Stimulated activated naive CD8-positive, alpha-beta T cell treated with anti-CD3 and anti-CD28 coated beads, Interleukin-15, amount 100 ng/mL, for 72 hours (primary cell): ENCODE measurements at regions not wholly inside any gene's neighbourhood (a gene's known extent, or its start where the extent isn't known, plus 50 kb on each side); places are given as distances from the start of the nearest gene placed in this dataset.
A peak's percentile ranks its signal among the peaks of the same experiment; 100 is the strongest.
"Not testable (repeated sequence)": the region's sequence is repeated elsewhere in the genome, so short reads cannot be mapped to it uniquely, and the experiment has no call there.

Experiments used
- ATAC-seq: fragments of 150-1000 bp; cut with Tn5 transposase; 2 replicates; pipeline ENCODE4 v1.10.0; 2021; ENCODE audit warnings: mild to moderate bottlenecking, moderate library complexity
- DNase-seq, 2 donors: peaks; one replicate each; pipeline ENCODE4 v3.0.0; 2021 to 2022
- H3K27ac Mint-ChIP-seq, 2 donors: one replicate each; pipeline ENCODE4 v1.8.0; 2022; ENCODE audit warnings: mild to moderate bottlenecking in 2 of 2, mixed read lengths in 2 of 2, moderate library complexity in 2 of 2
- H3K27me3 Mint-ChIP-seq: one replicate; pipeline ENCODE4 v1.8.0; 2022; ENCODE audit warnings: mixed read lengths
- H3K4me1 Mint-ChIP-seq: one replicate; pipeline ENCODE4 v1.8.0; 2022; ENCODE audit warnings: mild to moderate bottlenecking, mixed read lengths
- H3K4me3 Mint-ChIP-seq, 2 donors: one replicate each; pipeline ENCODE4 v1.8.0; 2022; ENCODE audit warnings: mild to moderate bottlenecking in 2 of 2, mixed read lengths in 2 of 2, moderate library complexity in 1 of 2
- H3K9me3 Mint-ChIP-seq, 2 donors: one replicate each; pipeline ENCODE4 v1.8.0; 2022; ENCODE audit warnings: mixed read lengths in 2 of 2

GRCh38 chr17:77843255-77843895, 115.1 kb upstream of the TNRC6C start:
- DNase-seq (peak; percentile 66 to 81), ATAC-seq (peak; percentile 89)
- H3K9me3 Mint-ChIP-seq, H3K27ac Mint-ChIP-seq: not testable (repeated sequence)
- H3K4me3 Mint-ChIP-seq: peak overlapping the region; percentile 31 to 55
- H3K27me3 Mint-ChIP-seq: peaks cover 16% of the 10 kb centered on the region
- H3K4me1 Mint-ChIP-seq: peaks cover 79% of the 10 kb centered on the region

DNA sequence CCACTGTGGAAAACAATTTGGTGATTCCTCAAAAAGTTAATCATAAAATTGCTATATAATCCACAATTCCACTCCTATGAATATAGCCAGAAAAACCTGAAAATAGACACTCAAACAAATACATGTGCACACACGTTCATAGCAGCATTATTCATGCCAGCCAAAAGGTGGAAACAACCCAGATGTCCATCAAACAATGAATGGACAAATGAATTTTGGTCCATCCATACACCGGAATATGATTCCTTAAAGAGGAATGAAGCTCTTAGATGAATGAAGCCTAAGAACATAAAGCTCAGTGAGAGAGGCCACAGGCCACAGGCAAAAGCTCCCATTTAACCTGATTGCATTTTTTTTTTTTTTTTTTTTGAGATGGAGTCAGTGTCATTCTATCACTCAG, 114.6 kb upstream of the TNRC6C start:
- H3K4me1 Mint-ChIP-seq: peaks cover 75% of the 10 kb centered on the region
- peaks cover 16% of the 10 kb centered on the region for H3K27me3 Mint-ChIP-seq
- H3K4me3 Mint-ChIP-seq: peak overlapping the region; percentile 16 to 55
- H3K9me3 Mint-ChIP-seq: no peaks in the 10 kb centered on the region
- no peak for DNase-seq
- peak; percentile 8 for ATAC-seq
- no peak overlapping the region for H3K27ac Mint-ChIP-seq

GRCh38 chr17:77844681-77845080, 113.8 kb upstream of the TNRC6C start:
- Mint-ChIP-seq H3K27ac (peak overlapping the region in 1 of 2 donors; percentile 37), H3K27me3 (peaks cover 8% of the 10 kb centered on the region)

DNA sequence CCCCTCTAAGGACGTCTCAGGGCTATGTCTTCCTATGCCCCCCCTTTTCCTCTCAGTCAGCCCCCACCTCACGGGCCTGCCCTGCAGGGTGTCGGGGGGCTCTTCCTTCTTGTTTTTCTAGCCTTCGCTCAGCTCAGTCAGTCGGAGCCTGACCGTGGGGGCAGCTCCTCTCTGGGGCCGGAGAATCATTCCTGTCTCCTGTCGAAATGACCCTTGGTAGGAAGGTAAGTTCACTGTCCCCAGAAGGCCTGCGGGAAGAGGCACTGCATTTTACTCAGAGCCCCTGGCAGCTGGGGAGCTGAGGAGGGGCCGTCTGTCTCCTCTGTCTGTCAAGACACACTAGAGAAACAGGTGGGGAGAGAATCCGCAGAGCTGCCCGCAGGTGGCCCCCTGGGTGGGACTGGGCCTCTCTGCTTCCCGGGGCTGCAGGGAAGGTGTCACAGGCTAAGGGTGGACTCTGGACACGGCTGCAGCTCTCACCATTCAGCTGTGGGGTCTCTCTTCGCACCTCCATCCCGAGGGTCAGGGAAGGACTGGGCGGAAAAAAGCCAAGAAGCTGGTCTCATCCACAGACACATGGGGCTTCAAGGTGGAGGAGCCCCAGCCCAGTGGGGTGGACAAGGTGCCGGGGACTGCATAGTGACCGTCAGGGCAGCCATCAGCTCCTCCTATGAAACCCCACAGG, 112.8 kb upstream of the TNRC6C start:
- Mint-ChIP-seq H3K27me3 (peaks cover 7% of the 10 kb centered on the region), H3K4me3 (no peak overlapping the region), H3K9me3 (no peaks in the 10 kb centered on the region), H3K4me1 (peaks cover 70% of the 10 kb centered on the region), H3K27ac (no peak overlapping the region)
- DNase-seq: no peak
- ATAC-seq: no peak

More at GRCh38 chr17:77844681-77845080, 113.8 kb upstream of the TNRC6C start:
- ATAC-seq: no peak
- peak overlapping the region in 1 of 2 donors; percentile 61 for H3K4me3 Mint-ChIP-seq
- DNase-seq: no peak
- no peaks in the 10 kb centered on the region for H3K9me3 Mint-ChIP-seq
- H3K4me1 Mint-ChIP-seq: peaks cover 70% of the 10 kb centered on the region

DNA sequence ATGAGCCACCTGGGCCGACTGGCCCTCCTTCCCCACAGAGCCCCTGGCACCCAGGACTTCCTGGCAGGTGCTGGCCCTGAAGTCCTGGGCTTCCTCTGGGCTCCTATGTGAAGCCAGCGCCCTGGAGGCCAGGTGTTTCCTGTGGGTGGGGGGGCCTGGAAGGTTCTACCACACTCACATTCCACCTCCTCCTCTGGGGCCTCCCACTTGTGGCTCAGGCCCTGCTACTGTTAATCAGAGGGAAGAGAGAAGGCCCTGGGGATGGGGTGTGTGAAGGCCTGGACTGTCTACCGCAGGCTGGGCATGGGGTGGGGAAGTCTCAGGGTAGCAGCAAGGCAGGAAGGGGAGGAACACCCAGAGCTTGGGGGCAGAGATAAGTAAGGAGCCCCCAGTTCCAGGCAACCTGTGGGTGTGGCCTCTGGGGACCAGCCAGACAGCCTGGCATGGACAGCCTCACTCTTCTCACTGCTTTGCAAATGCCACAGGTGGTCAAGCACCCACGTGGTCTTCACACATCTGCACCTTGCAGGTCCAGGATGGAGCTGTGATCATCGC, 111.9 kb upstream of the TNRC6C start:
- no peak for DNase-seq
- no peaks in the 10 kb centered on the region for H3K9me3 Mint-ChIP-seq

GRCh38 chr17:77847221-77848085, 111.0 kb upstream of the TNRC6C start:
- no peak for ATAC-seq
- Mint-ChIP-seq H3K4me3 (no peak overlapping the region), H3K9me3 (no peaks in the 10 kb centered on the region), H3K4me1 (peaks cover 52% of the 10 kb centered on the region), H3K27ac (peak overlapping the region; percentile 5 to 15), H3K27me3 (no peaks in the 10 kb centered on the region)
- DNase-seq: no peak

More for the DNA sequence above, 111.9 kb upstream of the TNRC6C start:
- H3K27ac Mint-ChIP-seq: peak overlapping the region; percentile 72 to 77
- ATAC-seq: peak; percentile 14
- no peaks in the 10 kb centered on the region for H3K27me3 Mint-ChIP-seq
- peaks cover 60% of the 10 kb centered on the region for H3K4me1 Mint-ChIP-seq
- no peak overlapping the region for H3K4me3 Mint-ChIP-seq

DNA sequence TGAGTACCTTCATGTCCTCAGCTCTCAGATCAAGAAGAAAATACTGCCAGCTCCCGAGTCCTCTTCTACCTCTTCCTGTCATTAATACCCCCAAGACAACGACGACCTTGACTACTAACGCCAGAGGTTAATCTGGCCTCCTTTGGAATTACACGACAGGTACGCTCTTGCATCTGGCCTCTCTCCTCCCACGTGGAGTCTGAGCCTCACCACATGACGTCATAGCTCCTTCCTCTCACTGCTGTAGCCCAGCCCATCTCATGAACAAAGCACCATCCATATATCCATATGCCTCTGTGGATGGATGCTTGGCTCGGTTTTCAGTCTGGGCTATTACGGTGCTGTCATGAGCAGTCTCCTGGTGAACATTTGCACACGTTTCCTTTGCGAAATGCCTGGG, 110.2 kb upstream of the TNRC6C start:
- H3K9me3 Mint-ChIP-seq: no peaks in the 10 kb centered on the region
- H3K27ac Mint-ChIP-seq: no peak overlapping the region
- DNase-seq (no peak), ATAC-seq (no peak)
- H3K27me3 Mint-ChIP-seq: no peaks in the 10 kb centered on the region
- H3K4me1 Mint-ChIP-seq: peaks cover 44% of the 10 kb centered on the region
- no peak overlapping the region for H3K4me3 Mint-ChIP-seq

- H3K4me1 Mint-ChIP-seq: peaks cover 34% of the 10 kb centered on the region
- DNase-seq (no peak), ATAC-seq (no peak)
- H3K27me3 Mint-ChIP-seq: no peaks in the 10 kb centered on the region
- H3K9me3 Mint-ChIP-seq: no peaks in the 10 kb centered on the region
- no peak overlapping the region for H3K4me3 Mint-ChIP-seq
- no peak overlapping the region for H3K27ac Mint-ChIP-seq
Observed at GRCh38 chr17:77849239-77849638, 109.3 kb upstream of the TNRC6C start.

DNA sequence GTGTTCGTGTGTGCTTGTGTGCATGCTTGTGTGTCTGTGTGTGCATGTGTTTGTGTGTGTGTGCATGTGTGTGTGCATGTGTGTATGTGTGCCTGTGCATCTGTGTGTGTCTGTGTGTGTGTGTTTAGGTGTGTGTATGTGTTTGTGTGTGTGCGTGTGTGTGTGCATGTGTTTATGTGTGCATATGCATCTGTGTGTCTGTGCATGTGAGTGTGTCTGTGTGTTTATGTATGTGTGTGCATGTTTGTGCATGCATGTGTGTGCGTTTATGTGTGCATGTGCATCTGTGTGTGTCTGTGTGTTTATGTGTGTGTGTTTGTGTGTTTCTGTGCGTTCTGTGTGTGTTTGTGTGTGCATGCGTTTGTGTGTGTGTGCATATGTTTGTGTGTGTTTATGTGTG, 106.6 kb upstream of the TNRC6C start:
- H3K27me3 Mint-ChIP-seq: no peaks in the 10 kb centered on the region
- DNase-seq (no peak), ATAC-seq (no peak)
- peaks cover 19% of the 10 kb centered on the region for H3K4me1 Mint-ChIP-seq
- no peak overlapping the region for H3K4me3 Mint-ChIP-seq
- no peak overlapping the region for H3K27ac Mint-ChIP-seq
- H3K9me3 Mint-ChIP-seq: no peaks in the 10 kb centered on the region

- no peak overlapping the region for H3K27ac Mint-ChIP-seq
- H3K9me3 Mint-ChIP-seq: no peaks in the 10 kb centered on the region
- H3K4me1 Mint-ChIP-seq: peaks cover 19% of the 10 kb centered on the region
- no peak for DNase-seq
- no peaks in the 10 kb centered on the region for H3K27me3 Mint-ChIP-seq
- H3K4me3 Mint-ChIP-seq: no peak overlapping the region
- no peak for ATAC-seq
Observed at GRCh38 chr17:77852731-77853130, 105.8 kb upstream of the TNRC6C start.

DNA sequence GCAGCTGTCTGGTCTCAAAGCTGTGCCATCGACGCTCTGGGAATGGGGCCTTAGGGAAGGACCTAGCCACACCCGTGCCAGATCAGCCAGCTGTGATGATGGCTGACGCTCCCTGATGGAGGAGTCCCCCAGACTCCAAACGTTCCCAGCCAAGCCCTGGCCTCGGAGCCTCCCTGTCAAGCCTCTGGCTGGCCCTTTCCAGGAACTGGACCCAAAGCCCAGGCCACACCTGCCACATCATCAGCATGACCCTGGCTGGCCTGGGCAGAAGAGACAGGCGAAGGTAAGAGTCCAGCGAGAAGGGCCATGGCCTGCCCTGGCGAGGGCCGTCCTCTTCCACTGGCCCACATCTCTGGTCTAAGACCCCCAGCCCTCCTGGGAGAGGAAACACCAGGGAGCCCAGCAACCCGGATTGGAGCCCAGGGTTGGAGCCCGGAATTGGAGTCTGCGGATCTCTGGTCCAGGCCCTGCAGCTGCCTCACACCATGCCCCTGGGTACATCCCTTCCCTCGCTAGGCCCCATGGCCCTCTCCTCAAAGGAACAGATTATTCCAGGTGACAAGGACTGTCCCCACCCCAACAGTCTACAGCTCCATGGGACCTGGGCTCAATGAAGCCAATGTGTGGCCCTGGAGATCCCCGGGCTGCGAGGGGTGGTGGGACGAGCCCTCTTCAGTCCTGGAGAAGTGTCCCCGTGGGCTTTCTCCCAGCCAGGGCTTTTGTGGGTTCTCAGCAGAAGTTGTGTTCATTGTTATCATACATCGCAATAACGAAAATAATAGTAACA, 105.1 kb upstream of the TNRC6C start:
- peaks cover 26% of the 10 kb centered on the region for H3K4me1 Mint-ChIP-seq
- DNase-seq (no peak), ATAC-seq (no peak)
- no peaks in the 10 kb centered on the region for H3K27me3 Mint-ChIP-seq
- H3K9me3 Mint-ChIP-seq: peaks cover 5 to 6% of the 10 kb centered on the region in 2 donors
- H3K27ac Mint-ChIP-seq: no peak overlapping the region
- no peak overlapping the region for H3K4me3 Mint-ChIP-seq

GRCh38 chr17:77854083-77854758, 104.3 kb upstream of the TNRC6C start:
- Mint-ChIP-seq H3K27me3 (no peaks in the 10 kb centered on the region), H3K4me1 (peaks cover 29% of the 10 kb centered on the region), H3K9me3 (peaks cover 9% of the 10 kb centered on the region in 2 donors), H3K4me3 (no peak overlapping the region), H3K27ac (no peak overlapping the region)
- ATAC-seq (no peak), DNase-seq (no peak)

DNA sequence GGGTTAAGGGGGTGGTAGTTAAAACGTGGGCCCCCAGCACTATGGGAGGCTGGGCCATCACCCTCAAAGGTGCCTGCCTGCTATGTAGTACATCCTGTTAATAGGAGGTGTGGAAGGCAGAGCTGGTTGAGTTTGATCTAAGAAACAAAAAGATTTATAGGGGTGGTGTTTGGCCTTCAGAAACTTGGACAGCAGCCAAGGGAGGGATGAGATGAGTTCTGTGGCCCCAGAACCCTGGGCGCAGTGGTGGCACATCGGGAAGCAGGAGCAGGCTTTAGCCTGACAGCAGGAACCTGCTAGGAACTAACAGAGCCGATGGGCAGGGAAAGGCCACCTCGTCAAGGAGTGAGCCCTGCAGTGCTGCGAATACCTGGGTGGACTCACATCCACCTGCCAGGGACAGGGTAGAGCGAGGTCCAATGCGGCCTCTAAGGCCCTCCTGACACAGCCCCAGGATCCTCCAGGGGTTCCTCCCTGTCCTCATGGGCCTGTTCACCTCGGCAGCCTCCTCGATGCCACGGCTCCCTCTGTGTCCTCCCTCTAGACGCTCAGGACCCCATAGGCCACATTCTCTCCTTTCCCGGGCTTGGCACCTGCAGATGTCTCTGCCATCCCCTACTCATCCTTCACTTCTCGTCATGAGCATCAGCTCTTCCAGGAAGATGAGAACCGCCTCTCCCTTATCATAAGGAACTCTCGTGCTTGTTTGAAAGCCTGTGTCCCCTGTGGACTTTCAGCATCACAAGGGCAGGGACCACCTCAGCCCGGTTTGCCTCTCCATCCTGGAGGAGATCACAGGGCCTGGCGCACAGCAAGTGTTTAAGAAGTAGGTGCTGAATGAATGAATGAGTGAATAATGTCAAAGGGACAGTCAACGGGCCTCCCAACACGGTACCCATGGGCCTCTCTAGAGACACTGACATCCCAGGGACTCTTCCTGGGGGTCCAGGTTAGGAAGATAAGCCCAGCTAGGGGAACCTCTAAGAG, 103.5 kb upstream of the TNRC6C start:
- Mint-ChIP-seq H3K4me1 (peaks cover 29% of the 10 kb centered on the region), H3K27ac (no peak overlapping the region), H3K9me3 (peaks cover 9% of the 10 kb centered on the region in 2 donors), H3K4me3 (no peak overlapping the region), H3K27me3 (no peaks in the 10 kb centered on the region)
- ATAC-seq: no peak
- no peak for DNase-seq
